GM19324 (cell line): ENCODE measurements at regions not wholly inside any gene's neighbourhood (a gene's known extent, or its start where the extent isn't known, plus 50 kb on each side); places are given as distances from the start of the nearest gene placed in this dataset.
"Not testable (repeated sequence)": the region's sequence is repeated elsewhere in the genome, so short reads cannot be mapped to it uniquely, and the experiment has no call there.

ENCODE experiments used
- ATAC-seq: cut with Tn5 transposase; IDR thresholded peaks from one replicate; pipeline ENCODE4 v1.9.1; 2021; ENCODE audit warnings: mild to moderate bottlenecking, moderate library complexity; ENCODE audit not compliant: unreplicated experiment, low FRiP score

DNA sequence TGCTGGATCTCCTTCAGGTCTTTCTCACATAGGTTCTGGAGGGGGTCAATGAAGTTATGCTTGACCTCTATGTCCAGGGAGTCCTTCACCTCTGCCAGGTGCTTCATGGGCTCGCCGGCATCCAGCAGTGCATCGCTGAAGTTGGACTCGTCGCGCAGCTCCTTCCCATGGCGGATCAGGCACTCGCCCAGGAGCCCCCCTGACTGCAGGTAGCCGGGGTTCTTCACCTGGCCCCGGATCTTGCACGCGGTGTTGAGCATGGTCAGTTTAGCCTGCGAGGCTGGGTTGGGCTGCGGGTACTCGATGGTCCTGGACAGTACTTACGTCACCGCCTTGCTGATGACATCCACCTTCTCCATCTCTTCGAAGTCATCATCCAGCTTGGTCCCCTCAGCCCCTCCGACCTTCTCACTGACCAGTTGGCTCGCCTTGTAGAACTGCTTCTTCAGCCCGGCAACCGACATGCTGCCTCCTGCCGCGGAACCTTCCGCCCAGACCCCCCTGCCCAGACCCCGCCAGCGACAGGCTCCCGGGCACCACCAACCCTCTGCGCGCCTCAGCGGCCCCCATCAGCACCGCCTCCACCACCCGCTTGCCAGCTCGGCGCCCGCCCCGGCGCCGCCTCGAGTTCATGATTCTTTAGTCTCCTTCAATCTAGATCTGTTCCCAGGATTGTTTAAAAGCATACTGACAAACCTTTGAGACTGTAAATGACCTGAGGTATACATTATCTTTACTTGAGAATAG lies 99.8 kb downstream of the KPNA2 start:
- ATAC-seq, result no peak

DNA sequence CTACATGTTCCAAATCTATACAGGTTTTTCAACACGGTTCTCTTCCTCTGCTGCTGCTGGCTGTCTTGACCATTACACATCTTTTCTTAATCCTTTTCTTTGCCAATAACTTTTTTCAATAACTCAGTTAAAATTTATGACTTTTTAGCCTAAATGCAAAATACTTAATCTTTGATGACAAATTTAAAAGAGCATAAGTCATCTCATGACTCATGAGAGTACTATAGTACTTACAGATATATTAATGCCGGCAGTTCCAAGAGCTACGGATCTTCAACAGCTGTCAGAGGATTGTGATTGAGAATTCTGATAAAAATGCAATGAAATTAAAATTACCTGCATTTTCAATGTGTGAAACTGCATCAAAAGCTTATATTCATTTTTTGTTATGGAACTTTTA lies 105.5 kb downstream of the KPNA2 start:
- ATAC-seq, result no peak

DNA sequence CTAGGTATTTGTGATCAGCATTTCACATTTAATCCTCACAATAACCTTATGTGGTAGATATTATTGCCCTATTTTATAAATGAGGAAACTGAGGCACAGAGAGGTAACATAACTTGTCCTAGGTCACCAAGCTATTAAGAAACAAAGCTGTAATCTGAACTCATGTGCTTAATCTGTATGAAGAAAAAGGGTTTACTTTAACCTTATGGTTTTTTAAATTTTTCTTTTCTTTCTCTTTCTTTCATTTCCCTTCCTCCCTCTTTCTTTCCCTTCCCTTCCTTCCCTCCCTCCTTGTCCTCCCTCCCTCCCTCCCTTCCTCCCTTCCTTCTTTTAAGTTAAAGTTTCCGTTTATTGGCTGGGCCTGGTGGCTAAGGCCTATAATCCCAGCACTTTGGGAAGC lies 105.2 kb upstream of the AMZ2 start:
- ATAC-seq, result no peak

DNA sequence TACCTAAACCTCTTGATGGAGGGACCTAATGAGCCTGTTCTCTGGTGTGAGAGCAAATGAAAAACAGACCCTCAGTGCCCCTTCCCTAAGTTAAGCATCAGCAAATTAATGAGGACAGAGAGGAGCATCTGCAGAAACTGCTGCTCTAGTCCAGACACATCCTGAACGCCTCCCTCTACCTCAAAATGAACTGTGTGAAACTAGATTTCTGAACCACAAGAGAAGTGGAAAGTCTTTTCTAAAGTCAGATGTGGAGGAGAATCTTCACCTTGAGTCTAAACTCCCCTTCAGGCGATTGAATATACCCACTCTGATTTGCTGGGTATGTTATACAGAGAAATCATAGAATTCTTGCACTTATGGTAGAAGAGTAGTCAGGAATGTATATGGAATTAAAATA lies 104.4 kb upstream of the AMZ2 start:
- no peak for ATAC-seq

DNA sequence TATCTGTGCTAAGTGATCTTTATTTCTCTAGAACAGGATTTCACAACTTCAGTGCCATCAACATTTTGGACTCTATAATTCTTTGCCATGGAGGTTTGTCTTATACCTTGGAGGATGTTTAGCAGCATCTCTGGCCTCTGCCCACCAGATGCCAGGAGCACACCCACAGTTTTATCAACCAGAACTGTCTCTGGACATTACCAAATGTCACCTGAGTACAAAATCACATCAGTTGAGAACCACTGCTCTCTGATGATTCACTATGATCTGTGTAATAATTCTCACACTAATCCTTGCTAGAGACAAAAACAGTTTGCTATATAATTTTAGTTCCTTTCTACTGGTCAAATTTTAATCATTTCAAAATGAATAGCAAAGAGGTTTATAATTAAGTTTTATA lies 102.8 kb upstream of the AMZ2 start:
- ATAC-seq, result no peak

DNA sequence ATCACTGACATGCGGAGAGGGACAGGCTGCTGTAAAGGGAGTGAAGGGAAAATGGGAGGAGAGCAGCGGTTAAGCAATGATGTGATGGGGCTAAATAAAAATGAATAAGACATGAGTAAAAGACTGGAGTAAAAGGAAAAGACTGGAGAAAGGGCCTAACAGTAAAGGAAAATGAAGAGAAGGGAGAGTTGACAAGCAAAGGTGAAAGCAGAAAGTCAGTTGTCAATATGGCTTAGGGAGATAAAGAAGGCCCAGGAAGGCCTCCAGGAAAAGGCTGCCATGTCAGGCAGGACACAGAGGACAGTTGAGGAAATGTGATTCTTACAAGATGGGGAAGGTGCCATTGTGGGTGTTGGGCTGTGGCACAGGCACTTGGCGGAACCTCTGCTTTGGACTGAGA lies 98.9 kb upstream of the AMZ2 start:
- ATAC-seq, result no peak

DNA sequence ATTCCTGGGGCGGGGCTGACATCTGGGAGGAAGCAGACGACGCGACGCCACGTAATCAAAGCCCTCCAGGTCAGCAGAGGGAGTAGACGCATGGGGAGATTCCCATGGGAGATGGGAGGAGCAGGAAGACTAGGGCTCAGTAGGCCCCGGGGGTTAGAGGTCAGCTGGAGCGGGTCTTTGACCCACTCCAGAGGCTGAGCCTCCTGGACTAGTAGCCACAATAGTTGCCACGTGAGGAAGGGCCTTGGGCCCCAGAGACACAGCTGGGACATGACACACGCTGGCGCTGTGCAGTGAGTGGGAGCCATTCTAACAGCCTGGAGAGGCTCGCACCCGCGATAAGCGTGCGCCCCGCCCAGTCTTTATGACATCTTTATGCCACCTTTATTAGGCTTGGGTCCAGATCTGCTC lies 95.7 kb upstream of the AMZ2 start:
- ATAC-seq, result no peak

DNA sequence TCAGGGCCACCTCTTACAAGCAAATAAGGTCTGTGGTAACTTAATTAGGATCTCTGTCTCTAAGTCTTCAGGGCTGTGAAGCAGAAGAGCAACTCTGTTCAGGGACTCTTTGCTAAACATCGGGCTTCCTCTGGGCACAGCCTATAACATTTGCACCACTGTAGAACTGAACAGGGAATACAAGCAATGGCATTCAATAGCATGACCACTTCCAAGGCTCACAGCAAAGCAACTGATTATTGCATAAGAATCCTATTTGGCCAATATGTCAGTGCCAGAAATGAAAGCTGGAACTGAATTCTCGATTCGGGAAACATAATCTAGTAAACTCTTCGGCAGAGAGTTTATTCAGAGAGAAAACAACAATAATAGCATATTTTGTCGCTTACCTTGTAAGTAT lies 92.2 kb upstream of the AMZ2 start:
- ATAC-seq, result no peak

DNA sequence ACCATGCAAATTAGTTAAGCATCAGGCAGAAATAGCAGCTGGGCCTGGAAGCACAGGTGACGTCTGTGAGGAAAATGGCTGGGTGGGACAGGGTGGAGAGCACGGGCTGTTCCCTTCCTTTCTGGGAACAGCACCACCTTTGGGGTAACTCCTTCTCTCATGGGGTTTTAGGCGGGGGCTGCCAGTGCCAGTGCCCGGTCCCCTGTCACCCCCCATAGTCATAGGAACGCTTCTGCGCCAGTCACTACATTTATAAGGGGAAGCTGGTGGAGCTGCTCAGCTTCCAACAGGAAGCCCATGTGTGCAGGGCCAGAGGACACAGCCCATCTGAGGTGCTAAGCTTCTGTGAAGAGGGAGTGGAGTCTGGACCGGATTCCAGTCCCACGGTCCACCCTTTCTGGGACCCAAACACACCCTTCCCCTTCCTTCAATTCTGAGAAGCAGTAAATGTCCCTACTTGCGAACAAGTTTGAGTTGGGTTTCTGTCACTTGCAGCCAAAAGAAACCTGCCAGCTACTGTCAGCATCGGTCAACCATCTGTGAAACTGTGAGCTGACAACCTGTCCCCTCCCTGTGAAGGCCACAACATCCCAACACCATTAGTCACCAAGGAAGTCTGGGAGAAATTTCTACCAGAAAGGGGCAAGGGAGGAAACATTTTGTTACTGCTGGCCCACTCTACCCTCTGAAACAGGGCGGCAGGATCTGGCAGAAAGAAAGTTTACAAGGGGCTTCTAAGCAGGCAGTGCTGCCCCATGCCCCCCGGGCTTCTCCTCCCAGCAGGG lies 86.0 kb upstream of the AMZ2 start:
- no peak for ATAC-seq

DNA sequence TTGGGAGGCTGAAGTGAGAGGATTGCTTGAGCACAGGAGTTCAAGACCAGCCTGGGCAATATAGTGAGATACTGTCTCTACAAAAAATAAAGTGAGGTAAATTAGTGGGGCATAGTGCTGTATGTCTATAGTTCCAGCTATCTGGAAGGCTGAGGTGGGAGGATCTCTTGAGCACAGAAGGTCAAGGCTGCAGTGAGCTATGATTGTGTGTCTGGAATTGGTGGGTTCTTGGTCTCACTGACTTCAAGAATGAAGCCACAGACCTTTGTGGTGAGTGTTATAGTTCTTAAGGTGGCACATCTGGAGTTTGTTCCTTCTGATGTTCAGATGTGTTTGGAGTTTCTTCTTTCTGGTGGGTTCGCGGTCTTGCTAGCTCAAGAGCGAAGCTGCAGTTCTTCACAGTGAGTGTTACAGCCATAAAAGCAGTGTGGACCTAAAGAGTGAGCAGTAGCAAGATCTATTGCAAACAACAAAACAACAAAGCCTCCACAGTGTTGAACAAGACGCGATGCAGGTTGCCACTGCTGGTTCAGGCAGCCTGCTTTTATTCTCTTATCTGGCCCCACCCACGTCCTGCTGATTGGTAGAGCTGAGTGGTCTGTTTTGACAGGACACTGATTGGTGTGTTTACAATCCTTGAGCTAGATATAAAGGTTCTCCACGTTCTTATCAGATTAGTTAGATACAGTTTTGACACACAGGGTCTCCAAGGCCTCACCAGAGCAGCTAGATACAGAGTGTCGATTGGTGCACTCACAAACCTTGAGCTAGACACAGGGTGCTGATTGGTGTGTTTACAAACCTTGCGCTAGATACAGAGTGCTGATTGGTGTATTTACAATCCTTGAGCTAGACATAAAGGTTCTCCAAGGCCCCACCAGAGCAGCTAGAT lies 79.3 kb upstream of the AMZ2 start:
- not testable (repeated sequence) for ATAC-seq

DNA sequence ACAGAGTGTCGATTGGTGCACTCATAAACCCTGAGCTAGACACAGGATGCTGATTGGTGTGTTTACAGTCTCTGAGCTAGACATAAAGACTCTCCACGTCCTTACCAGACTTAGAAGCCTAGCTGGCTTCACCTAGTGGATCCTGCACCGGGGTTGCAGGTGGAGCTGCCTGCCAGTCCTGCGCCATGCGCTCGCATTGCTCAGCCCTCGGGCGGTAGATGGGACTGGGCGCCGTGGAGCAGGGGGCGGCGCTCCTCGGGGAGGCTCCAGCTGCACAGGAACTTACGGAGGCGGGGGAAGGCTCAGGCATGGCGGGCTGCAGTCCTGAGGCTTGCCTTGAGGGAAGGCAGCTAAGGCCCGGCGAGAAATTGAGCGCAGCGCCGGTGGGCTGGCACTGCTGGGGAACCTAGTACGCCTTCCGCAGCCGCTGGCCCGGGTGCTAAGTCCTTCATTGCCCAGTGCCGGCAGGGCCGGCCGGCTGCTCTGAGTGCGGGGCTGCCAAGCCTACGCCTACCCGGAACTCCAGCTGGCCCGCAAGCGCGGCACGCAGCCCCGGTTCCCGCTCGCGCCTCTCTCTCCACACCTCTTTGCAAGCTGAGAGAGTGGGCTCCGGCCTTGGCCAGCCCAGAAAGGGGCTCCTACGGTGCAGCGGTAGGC lies 78.5 kb upstream of the AMZ2 start:
- ATAC-seq, result not testable (repeated sequence)

DNA sequence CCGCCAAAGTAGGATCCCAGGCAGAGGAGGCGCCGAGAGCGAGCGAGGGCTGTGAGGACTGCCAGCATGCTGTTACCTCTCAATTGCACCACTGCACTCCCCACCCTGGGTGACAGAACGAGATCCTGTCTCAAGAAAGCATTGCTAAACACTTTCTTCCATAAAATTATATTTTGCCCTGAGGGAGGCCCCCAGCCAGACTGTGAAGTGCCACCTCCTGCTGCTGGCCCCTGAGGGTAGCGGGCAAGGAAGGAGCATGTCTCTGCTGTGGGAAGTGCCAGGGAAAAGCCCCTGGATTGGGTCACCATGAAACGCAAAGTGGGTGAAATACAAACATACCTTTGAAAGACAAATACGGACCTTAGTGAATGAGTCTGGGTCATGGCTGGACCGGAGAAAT lies 78.0 kb upstream of the AMZ2 start:
- no peak for ATAC-seq

DNA sequence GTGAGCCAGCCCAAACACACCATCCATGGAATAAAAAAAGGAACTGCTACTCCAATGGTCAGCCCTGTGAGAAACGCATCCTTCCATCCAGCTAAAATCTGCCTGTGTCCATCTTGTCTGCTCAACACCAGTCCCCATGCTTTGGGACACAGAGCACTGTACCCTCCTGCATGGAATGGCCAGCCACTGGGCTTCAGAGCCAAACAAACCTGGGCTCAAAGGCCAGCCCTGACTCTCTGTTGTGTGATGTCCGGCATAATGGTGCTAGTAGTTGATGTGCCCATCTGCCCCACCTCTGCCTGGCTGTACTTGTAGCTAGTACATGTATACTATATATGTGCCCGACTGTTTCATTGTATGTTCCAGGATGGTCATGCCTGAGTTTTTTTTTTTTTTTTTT lies 77.6 kb upstream of the AMZ2 start:
- ATAC-seq, result no peak

DNA sequence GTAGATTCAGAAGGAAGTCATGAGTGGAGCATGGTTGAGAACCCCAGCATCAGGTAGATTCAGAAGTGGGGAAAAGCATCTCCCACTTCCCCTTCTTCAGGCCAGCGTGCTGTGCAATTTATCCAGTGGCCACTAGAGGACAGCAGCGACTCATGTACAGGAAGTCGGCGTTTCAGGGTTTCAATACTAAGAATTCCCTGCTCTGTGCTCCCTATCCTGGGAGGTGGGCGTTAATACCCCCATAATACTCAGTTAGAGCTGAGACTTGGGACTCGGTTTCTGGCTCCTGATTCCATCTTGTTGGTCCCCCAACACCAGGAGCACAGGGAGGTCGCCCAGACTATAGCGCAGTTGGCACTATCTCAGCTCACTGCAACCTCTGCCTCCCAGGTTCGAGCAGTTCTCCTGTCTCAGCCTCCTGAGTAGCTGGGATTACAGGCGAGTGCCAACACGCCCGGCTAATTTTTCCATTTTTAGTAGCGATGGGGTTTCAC lies 75.3 kb upstream of the AMZ2 start:
- ATAC-seq, result no peak

DNA sequence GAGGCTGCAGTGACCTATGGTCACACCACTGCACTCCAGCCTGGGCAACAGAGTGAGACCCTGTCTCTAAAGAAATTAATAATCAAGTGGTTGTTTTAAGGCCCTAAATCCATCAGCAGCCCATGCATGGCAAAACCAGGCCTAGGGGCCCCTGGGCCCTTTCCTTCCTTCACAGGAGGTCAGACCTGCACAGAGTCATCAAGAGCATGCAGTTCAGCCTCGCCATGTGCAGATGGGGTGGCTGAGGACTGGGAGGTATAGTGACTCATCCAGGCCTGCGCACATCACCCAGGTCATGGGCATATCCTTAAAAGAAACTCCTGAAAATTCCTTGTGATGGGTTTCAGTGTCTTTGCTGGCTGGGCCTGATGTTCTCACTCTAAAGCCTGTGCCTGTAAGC lies 72.4 kb upstream of the AMZ2 start:
- no peak for ATAC-seq

DNA sequence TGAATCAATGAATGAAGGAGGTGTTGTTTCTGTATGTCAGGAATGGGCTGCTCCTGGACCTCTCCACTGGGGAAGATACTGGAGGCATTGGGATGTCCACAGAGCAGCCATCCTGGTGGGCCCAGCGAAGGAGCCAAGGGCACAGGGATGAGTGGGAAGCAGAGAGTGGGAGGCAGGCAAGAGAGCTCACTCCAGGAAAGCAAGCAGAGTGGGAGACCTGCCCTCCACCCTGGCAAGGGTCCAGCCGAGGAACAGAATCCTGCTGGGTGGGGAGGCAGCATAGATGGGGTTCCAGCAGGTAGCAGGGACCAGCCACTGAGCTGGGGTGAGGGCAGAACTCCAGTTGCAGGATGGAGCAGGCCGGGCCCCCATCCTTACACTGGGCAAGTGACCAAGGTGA lies 71.9 kb upstream of the AMZ2 start:
- ATAC-seq, result no peak

DNA sequence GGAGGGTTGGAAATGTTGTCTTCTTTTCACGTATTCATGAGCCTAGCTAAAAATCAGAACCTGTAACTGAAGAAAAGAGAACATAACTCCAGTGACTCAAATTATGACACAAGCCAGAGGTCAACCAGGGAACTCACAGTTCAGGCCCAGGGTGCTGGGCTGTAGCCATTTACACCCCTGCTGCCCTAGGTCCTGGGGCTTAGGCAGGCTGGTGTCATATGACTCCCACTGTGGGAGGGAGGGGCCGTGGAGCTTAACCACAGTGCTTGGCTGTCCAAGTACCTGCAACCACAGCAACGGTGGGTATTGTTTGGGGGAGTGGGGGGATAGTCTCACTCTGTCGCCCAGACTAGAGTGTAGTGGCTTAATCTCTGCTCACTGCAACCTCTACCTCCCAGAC lies 71.1 kb upstream of the AMZ2 start:
- ATAC-seq, result no peak

DNA sequence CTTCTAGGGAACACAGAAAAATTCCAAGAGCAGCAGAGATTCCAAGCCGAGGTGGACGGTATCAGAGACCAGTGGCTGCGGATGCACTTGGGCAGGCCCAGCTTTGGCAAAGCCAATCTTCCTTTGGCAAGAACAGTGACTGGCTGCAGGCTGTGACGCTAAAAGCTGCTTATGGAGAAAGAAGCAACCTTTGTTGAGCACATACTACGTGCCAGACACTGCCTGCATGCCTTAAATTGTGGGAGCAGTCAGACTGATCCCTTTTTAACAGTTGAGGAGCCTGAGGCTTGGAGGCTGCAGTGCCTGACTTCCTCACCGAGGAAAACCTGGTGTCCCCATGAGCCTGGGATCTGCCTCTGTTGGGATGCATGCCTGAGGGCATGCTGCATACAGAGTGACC lies 69.0 kb upstream of the AMZ2 start:
- no peak for ATAC-seq

DNA sequence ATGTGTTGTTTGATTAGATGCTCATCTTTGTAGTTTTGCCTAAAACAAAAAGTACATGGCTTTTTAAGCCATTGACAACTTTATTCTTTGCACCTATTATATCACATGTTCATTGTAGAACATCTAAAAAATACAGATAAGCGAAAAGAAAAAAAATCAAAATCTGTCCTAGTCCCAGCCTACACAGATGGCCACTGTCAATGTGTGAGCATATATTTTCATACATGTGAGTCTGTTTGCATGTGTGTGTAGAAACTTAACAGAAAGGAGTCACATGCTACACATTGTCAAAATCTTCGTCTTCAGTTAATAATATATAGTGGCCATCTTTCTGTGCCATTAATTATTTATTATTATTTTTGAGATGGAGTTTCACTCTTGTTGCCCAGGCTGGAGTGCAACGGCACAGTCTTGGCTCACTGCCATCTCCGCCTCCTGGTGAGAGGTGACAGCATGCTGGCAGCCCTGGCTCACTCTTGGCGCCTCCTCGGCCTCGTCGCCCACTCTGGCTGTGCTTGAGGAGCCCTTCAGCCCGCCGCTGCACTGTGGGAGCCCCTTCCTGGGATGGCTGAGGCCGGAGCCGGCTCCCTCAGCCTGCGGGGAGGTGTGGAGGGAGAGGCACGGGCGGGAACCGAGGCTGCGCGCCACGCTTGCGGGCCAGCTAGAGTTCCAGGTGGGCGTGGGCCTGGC lies 68.5 kb upstream of the AMZ2 start:
- no peak for ATAC-seq

DNA sequence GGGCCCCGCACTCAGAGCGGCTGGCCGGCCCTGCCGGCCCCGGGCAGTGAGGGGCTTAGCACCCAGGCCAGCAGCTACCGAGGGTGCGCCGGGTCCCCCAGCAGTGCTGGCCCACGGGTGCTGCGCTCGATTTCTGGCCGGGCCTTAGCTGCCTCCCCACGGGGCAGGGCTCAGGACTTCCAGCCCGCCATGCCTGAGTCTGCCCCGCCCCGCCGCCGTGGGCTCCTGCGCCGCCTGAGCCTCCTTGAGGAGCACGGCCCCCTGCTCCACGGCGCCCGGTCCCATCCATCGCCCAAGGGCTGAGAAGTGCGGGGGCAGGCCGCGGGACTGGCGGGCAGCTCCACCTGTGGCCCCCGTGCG lies 67.9 kb upstream of the AMZ2 start:
- no peak for ATAC-seq
